ENCODE measurements at regions not wholly inside any gene's neighbourhood (a gene's known extent, or its start where the extent isn't known, plus 50 kb on each side); places are given as distances from the start of the nearest gene placed in this dataset.

DNA sequence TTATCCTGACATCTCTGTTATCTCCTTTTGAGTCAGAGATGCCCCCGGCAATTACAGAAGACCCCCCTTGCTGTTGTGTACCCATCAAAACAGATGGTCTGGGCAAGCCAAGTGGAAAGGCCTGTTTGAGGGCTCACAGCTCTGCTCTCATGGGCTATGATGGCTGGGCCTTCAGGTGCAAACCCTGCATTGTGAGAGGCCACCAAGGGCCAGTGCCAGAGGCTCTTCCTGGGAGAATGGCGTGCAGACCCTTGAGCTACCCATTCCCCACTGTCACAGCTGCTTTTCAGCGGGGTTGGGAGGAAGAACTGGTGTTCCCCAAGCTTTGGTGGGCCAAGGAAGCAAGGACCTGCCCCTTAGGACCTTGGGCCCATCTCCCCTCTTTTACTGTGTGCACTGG lies 174.7 kb upstream of the PPP1R26 start:
- no peak overlapping the region for H3K4me3 ChIP-seq (ENCODE audit: low read length, poor library complexity, severe bottlenecking)
- H3K9ac ChIP-seq (ENCODE audit: low read depth, low read length, poor library complexity, severe bottlenecking): no peak overlapping the region
- H3F3A ChIP-seq (ENCODE audit: low read depth): no peaks in the 10 kb centered on the region
- H3K36me3 ChIP-seq (ENCODE audit: insufficient read depth, low read length): no peaks in the 10 kb centered on the region
- H3K79me2 ChIP-seq (ENCODE audit: insufficient read depth, low read length): no peaks in the 10 kb centered on the region
- no peak overlapping the region for H3K4me2 ChIP-seq (ENCODE audit: low read depth, low read length, poor library complexity, severe bottlenecking)
- no peaks in the 10 kb centered on the region; the same call in 1 of the 2 replicates for H3K9me3 ChIP-seq (ENCODE audit: insufficient read depth, low read depth, low read length)
- no peak overlapping the region for H2AFZ ChIP-seq (ENCODE audit: low read length)
- TF ChIP-seq CTCF (conservative IDR thresholded peaks at IDR 0.05; ENCODE audit: low read length): no peak
- no peak for TF ChIP-seq EZH2phosphoT487 (IDR thresholded peaks at IDR 0.05; ENCODE audit: borderline replicate concordance)
- no peaks in the 10 kb centered on the region for H4K20me1 ChIP-seq (ENCODE audit: insufficient read depth, low read length, poor library complexity, severe bottlenecking)
- H3K27me3 ChIP-seq (ENCODE audit: insufficient read depth, low read length, poor library complexity, severe bottlenecking): no peaks in the 10 kb centered on the region
- H3K4me1 ChIP-seq (ENCODE audit: insufficient read depth, low read length, poor library complexity, severe bottlenecking): no peaks in the 10 kb centered on the region
- no peaks in the 10 kb centered on the region for H3K9me2 ChIP-seq (replicated peaks; ENCODE audit: low read depth, low read length)

DNA sequence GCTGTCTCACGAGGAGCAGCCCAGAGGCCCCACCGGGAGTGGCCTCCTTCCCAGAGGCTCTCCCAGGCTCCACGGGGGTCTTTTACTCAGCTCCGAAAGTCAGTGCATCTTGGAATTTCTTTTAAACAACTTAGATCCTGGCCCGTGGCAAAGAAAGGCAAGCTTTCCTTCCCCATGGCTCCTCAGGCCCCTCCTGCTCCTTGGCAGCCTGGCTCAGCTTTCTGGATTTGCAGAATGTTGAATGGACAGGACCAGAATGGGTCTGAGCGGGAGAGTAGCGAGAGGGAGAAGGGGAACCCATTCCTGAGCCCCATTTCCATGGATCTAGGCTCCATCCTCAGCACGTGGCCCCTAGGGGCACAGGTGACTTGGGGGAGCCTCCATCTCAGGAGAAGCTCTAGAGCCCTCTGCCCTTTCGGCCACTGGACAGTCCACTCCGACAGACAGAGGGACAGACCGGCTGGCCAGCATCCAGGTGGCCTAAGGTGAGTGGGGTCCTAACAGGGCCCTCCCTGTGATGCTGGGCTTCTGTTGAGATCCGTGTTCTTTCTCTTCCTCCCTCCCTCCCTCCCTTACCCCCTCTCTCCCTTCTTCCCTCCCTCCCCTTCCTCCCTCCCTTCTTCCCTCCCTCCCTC lies 173.9 kb upstream of the PPP1R26 start:
- no peaks in the 10 kb centered on the region for H4K20me1 ChIP-seq (ENCODE audit: insufficient read depth, low read length, poor library complexity, severe bottlenecking)
- no peak for TF ChIP-seq CTCF (conservative IDR thresholded peaks at IDR 0.05; ENCODE audit: low read length)
- no peak for TF ChIP-seq EZH2phosphoT487 (IDR thresholded peaks at IDR 0.05; ENCODE audit: borderline replicate concordance)
- no peaks in the 10 kb centered on the region for H3F3A ChIP-seq (ENCODE audit: low read depth)
- H3K9me2 ChIP-seq (replicated peaks; ENCODE audit: low read depth, low read length): no peaks in the 10 kb centered on the region
- H3K27me3 ChIP-seq (ENCODE audit: insufficient read depth, low read length, poor library complexity, severe bottlenecking): no peaks in the 10 kb centered on the region
- no peak overlapping the region for H3K9ac ChIP-seq (ENCODE audit: low read depth, low read length, poor library complexity, severe bottlenecking)
- no peak overlapping the region for H2AFZ ChIP-seq (ENCODE audit: low read length)
- no peak overlapping the region for H3K4me2 ChIP-seq (ENCODE audit: low read depth, low read length, poor library complexity, severe bottlenecking)
- H3K4me3 ChIP-seq (ENCODE audit: low read length, poor library complexity, severe bottlenecking): no peak overlapping the region
- no peaks in the 10 kb centered on the region for H3K36me3 ChIP-seq (ENCODE audit: insufficient read depth, low read length)
- no peaks in the 10 kb centered on the region for H3K79me2 ChIP-seq (ENCODE audit: insufficient read depth, low read length)
- peaks cover 2% of the 10 kb centered on the region; the same call in 1 of the 2 replicates for H3K9me3 ChIP-seq (ENCODE audit: insufficient read depth, low read depth, low read length)
- H3K4me1 ChIP-seq (ENCODE audit: insufficient read depth, low read length, poor library complexity, severe bottlenecking): no peaks in the 10 kb centered on the region

DNA sequence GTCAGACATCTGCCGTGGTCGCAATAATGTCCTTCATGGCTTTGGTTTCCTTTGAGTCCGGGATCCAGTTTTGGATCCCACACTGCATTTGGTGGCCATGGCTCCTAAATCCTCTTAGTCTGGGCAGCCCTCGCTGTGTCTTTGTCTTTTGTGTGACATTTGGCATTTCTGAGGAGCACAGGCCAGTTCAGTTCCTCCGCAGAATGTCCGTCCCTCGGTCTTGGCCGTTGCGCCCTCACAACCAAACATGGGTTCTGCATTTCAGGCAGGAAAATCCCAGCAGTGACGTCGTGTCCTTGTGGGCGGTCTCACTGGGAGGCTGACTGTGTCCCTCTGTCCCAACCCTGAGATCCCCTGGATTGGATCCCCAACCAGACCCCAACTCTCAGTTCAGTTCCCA lies 172.9 kb upstream of the PPP1R26 start:
- TF ChIP-seq CTCF (conservative IDR thresholded peaks at IDR 0.05; ENCODE audit: low read length) (no peak), EZH2phosphoT487 (IDR thresholded peaks at IDR 0.05; ENCODE audit: borderline replicate concordance) (no peak)
- Histone ChIP-seq H3K9ac (ENCODE audit: low read depth, low read length, poor library complexity, severe bottlenecking) (no peak overlapping the region), H2AFZ (ENCODE audit: low read length) (no peak overlapping the region), H3F3A (ENCODE audit: low read depth) (no peaks in the 10 kb centered on the region), H3K36me3 (ENCODE audit: insufficient read depth, low read length) (no peaks in the 10 kb centered on the region), H3K4me1 (ENCODE audit: insufficient read depth, low read length, poor library complexity, severe bottlenecking) (no peaks in the 10 kb centered on the region), H3K9me3 (ENCODE audit: insufficient read depth, low read depth, low read length) (peaks cover 2% of the 10 kb centered on the region; the same call in 1 of the 2 replicates), H3K27me3 (ENCODE audit: insufficient read depth, low read length, poor library complexity, severe bottlenecking) (no peaks in the 10 kb centered on the region), H3K79me2 (ENCODE audit: insufficient read depth, low read length) (no peaks in the 10 kb centered on the region), H3K4me2 (ENCODE audit: low read depth, low read length, poor library complexity, severe bottlenecking) (no peak overlapping the region), H4K20me1 (ENCODE audit: insufficient read depth, low read length, poor library complexity, severe bottlenecking) (no peaks in the 10 kb centered on the region), H3K4me3 (ENCODE audit: low read length, poor library complexity, severe bottlenecking) (no peak overlapping the region), H3K9me2 (replicated peaks; ENCODE audit: low read depth, low read length) (no peaks in the 10 kb centered on the region)

All from Loucy (cell line).